ENCODE measurements at regions not wholly inside any gene's neighbourhood (a gene's known extent, or its start where the extent isn't known, plus 50 kb on each side); places are given as distances from the start of the nearest gene placed in this dataset.

- H3K9me3 ChIP-seq, result no peaks in the 10 kb centered on the region
- H3K4me3 ChIP-seq (ENCODE audit: low read depth, low read length), result no peak overlapping the region
- no TSS peak for BruUV-seq (replicated peaks)
- intact Hi-C loops (cut with micrococcal nuclease; ENCODE audit: unreplicated experiment), result no loop called here
- H3K4me1 Mint-ChIP-seq (ENCODE audit: low read depth, unreplicated experiment), result no peaks in the 10 kb centered on the region
- no peak for TF ChIP-seq CTCF (IDR thresholded peaks at IDR 0.05; ENCODE audit: insufficient read depth in 1 of 2, low read depth in 1 of 2, low read length in 1 of 2, severe bottlenecking in 1 of 2, unreplicated experiment in 1 of 2)
- no peaks in the 10 kb centered on the region for H3K4me1 ChIP-seq
- POLR2A ChIA-PET, result no interaction called here
- H3K27ac Mint-ChIP-seq (ENCODE audit: unreplicated experiment), result no peak overlapping the region
- no peaks in the 10 kb centered on the region for H3K9me3 Mint-ChIP-seq (ENCODE audit: unreplicated experiment)
- H3K27me3 ChIP-seq (replicated peaks; ENCODE audit: control insufficient read depth, insufficient read depth, low read length), result no peaks in the 10 kb centered on the region
- DNase-seq, result no peak
- CTCF ChIA-PET, result no interaction called here
- H3K36me3 Mint-ChIP-seq (ENCODE audit: insufficient read depth, unreplicated experiment), result no peaks in the 10 kb centered on the region
- no peaks in the 10 kb centered on the region for H3K27me3 Mint-ChIP-seq (ENCODE audit: insufficient read depth, unreplicated experiment)
- no peak overlapping the region for H3K4me3 Mint-ChIP-seq (ENCODE audit: unreplicated experiment)
- H3K36me3 ChIP-seq (ENCODE audit: control insufficient read depth, insufficient read depth, low read length), result no peaks in the 10 kb centered on the region
Measured at GRCh38 chr2:188132385-188132784, 159.3 kb upstream of the GULP1 start.

- H3K4me1 ChIP-seq, result no peaks in the 10 kb centered on the region
- no TSS peak for BruUV-seq (replicated peaks)
- no peaks in the 10 kb centered on the region for H3K36me3 ChIP-seq (ENCODE audit: control insufficient read depth, insufficient read depth, low read length)
- H3K9me3 Mint-ChIP-seq (ENCODE audit: unreplicated experiment), result no peaks in the 10 kb centered on the region
- POLR2A ChIA-PET, result no interaction called here
- no peaks in the 10 kb centered on the region for H3K4me1 Mint-ChIP-seq (ENCODE audit: low read depth, unreplicated experiment)
- DNase-seq, result no peak
- CTCF ChIA-PET, result no interaction called here
- H3K27ac Mint-ChIP-seq (ENCODE audit: unreplicated experiment), result no peak overlapping the region
- intact Hi-C loops (cut with micrococcal nuclease; ENCODE audit: unreplicated experiment), result no loop called here
- no peak for TF ChIP-seq CTCF (IDR thresholded peaks at IDR 0.05; ENCODE audit: insufficient read depth in 1 of 2, low read depth in 1 of 2, low read length in 1 of 2, severe bottlenecking in 1 of 2, unreplicated experiment in 1 of 2)
- H3K9me3 ChIP-seq, result no peaks in the 10 kb centered on the region
- no peak overlapping the region for H3K4me3 Mint-ChIP-seq (ENCODE audit: unreplicated experiment)
- H3K4me3 ChIP-seq (ENCODE audit: low read depth, low read length), result no peak overlapping the region
- H3K27me3 ChIP-seq (replicated peaks; ENCODE audit: control insufficient read depth, insufficient read depth, low read length), result no peaks in the 10 kb centered on the region
- no peaks in the 10 kb centered on the region for H3K27me3 Mint-ChIP-seq (ENCODE audit: insufficient read depth, unreplicated experiment)
- no peaks in the 10 kb centered on the region for H3K36me3 Mint-ChIP-seq (ENCODE audit: insufficient read depth, unreplicated experiment)
Measured at GRCh38 chr2:188134241-188134640, 157.4 kb upstream of the GULP1 start.

GRCh38 chr2:188138313-188138712, 153.4 kb upstream of the GULP1 start:
- no peaks in the 10 kb centered on the region for H3K9me3 ChIP-seq
- H3K27me3 Mint-ChIP-seq (ENCODE audit: insufficient read depth, unreplicated experiment), result no peaks in the 10 kb centered on the region
- intact Hi-C loops (cut with micrococcal nuclease; ENCODE audit: unreplicated experiment), result no loop called here
- no peak overlapping the region for H3K4me3 ChIP-seq (ENCODE audit: low read depth, low read length)
- no peaks in the 10 kb centered on the region for H3K27me3 ChIP-seq (replicated peaks; ENCODE audit: control insufficient read depth, insufficient read depth, low read length)
- H3K27ac Mint-ChIP-seq (ENCODE audit: unreplicated experiment), result no peak overlapping the region
- H3K4me1 ChIP-seq, result no peaks in the 10 kb centered on the region
- no peak for TF ChIP-seq CTCF (IDR thresholded peaks at IDR 0.05; ENCODE audit: insufficient read depth in 1 of 2, low read depth in 1 of 2, low read length in 1 of 2, severe bottlenecking in 1 of 2, unreplicated experiment in 1 of 2)
- ChIA-PET CTCF (no interaction called here), POLR2A (no interaction called here)
- no peaks in the 10 kb centered on the region for H3K9me3 Mint-ChIP-seq (ENCODE audit: unreplicated experiment)
- no peaks in the 10 kb centered on the region for H3K36me3 Mint-ChIP-seq (ENCODE audit: insufficient read depth, unreplicated experiment)
- no peak for DNase-seq
- no peak overlapping the region for H3K4me3 Mint-ChIP-seq (ENCODE audit: unreplicated experiment)
- H3K36me3 ChIP-seq (ENCODE audit: control insufficient read depth, insufficient read depth, low read length), result no peaks in the 10 kb centered on the region
- BruUV-seq (replicated peaks), result no TSS peak
- H3K4me1 Mint-ChIP-seq (ENCODE audit: low read depth, unreplicated experiment), result no peaks in the 10 kb centered on the region
